H1 (cell line): ENCODE measurements at regions not wholly inside any gene's neighbourhood (a gene's known extent, or its start where the extent isn't known, plus 50 kb on each side); places are given as distances from the start of the nearest gene placed in this dataset.

ENCODE experiments used
- CTCF ChIA-PET: fragments of 300-600 bp; sonication (Branson Sonifier 250); formaldehyde crosslinking; loops from one replicate; lab custom pipeline; 2021; ENCODE audit not compliant: partially characterized antibody; lab: Charles Lee
- POLR2A ChIA-PET: fragments of 300-600 bp; sonication (Branson Sonifier 250); formaldehyde crosslinking; loops from one replicate; lab custom pipeline; 2021; ENCODE audit warnings: inconsistent platforms; ENCODE audit not compliant: partially characterized antibody; lab: Charles Lee
- DNase-seq, 2 experiments: peaks; one replicate each; pipeline versions ENCODE4 v3.0.0 to v3.0.0-alpha.2; 2010 to 2022; ENCODE audit warnings: low spot score in 2 of 2, low read depth in 1 of 2, mixed read lengths in 1 of 2
- FAIRE-seq: peaks from 2 replicates; lab custom pipeline; 2011; peaks lifted over from hg19 to GRCh38; lab: Jason Lieb, UNC
- H2AFZ ChIP-seq: 2 replicates; pipeline ENCODE4 v1.8.1; 2012; ENCODE audit warnings: low read length, inconsistent platforms
- H2AK5ac ChIP-seq: 2 replicates; pipeline ENCODE4 v1.6.1; 2013; ENCODE audit warnings: low read depth, low read length
- H2BK120ac ChIP-seq: replicated peaks from 2 replicates; pipeline ENCODE3; 2013; ENCODE audit warnings: low read depth, low read length, inconsistent platforms
- H2BK12ac ChIP-seq: 2 replicates; pipeline ENCODE4 v1.6.1; 2013; ENCODE audit warnings: low read depth, low read length
- H2BK15ac ChIP-seq: 2 replicates; pipeline ENCODE4 v1.6.1; 2013; ENCODE audit warnings: low read length
- H2BK20ac ChIP-seq: 2 replicates; pipeline ENCODE4 v1.6.1; 2013; ENCODE audit warnings: low read length
- H2BK5ac ChIP-seq: 2 replicates; pipeline ENCODE4 v1.6.1; 2013; ENCODE audit warnings: low read depth, low read length
- H3K14ac ChIP-seq: 2 replicates; pipeline ENCODE4 v1.6.1; 2013; ENCODE audit warnings: inconsistent platforms; ENCODE audit not compliant: insufficient read length
- H3K18ac ChIP-seq: 2 replicates; pipeline ENCODE4 v1.6.1; 2013; ENCODE audit warnings: low read length; ENCODE audit errors: extremely low read depth
- H3K23ac ChIP-seq: 2 replicates; pipeline ENCODE4 v1.6.1; 2013; ENCODE audit warnings: inconsistent platforms; ENCODE audit not compliant: insufficient read length
- H3K23me2 ChIP-seq: 2 replicates; pipeline ENCODE4 v1.6.1; 2013; ENCODE audit warnings: low read depth, low read length
- H3K27ac ChIP-seq: 2 replicates; pipeline ENCODE4 v1.6.1; 2011; ENCODE audit warnings: low read depth, low read length, inconsistent platforms
- H3K27me3 ChIP-seq, 4 experiments: replicated peaks in 1 of 4; 1 replicate in 1 of 4; 2 replicates in 3 of 4; pipeline versions ENCODE4 v1.6.1 to v1.8.1; 2011 to 2013; ENCODE audit warnings: low read length in 3 of 4, mild to moderate bottlenecking in 3 of 4, inconsistent platforms in 2 of 4, mixed read lengths in 2 of 4, moderate library complexity in 1 of 4; ENCODE audit not compliant: control insufficient read depth in 3 of 4, insufficient read depth in 3 of 4; ENCODE audit errors: extremely low read depth in 1 of 4
- H3K36me3 ChIP-seq, 4 experiments: 2 replicates each; pipeline versions ENCODE4 v1.6.1 to v1.8.1; 2011 to 2013; ENCODE audit warnings: mild to moderate bottlenecking in 4 of 4, low read length in 3 of 4, moderate library complexity in 2 of 4, control low read depth in 1 of 4, inconsistent platforms in 1 of 4; ENCODE audit not compliant: insufficient read depth in 4 of 4, control insufficient read depth in 2 of 4
- H3K4ac ChIP-seq: replicated peaks from 2 replicates; pipeline ENCODE3; 2013; ENCODE audit warnings: low read length, low read depth, mixed read lengths, inconsistent platforms; ENCODE audit not compliant: insufficient read length
- H3K4me1 ChIP-seq, 4 experiments: replicated peaks in 1 of 4; 1 replicate in 1 of 4; 2 replicates in 3 of 4; pipeline versions ENCODE4 v1.6.1 to v1.8.1; 2011 to 2013; ENCODE audit warnings: low read length in 3 of 4, inconsistent platforms in 2 of 4, mixed read lengths in 1 of 4; ENCODE audit not compliant: insufficient read depth in 4 of 4, control insufficient read depth in 3 of 4
- H3K4me2 ChIP-seq, 2 experiments: 2 replicates each; pipeline versions ENCODE4 v1.6.1 to v1.8.1; 2011 to 2013; ENCODE audit warnings: low read depth in 2 of 2, low read length in 2 of 2, control low read depth in 1 of 2, inconsistent platforms in 1 of 2, mild to moderate bottlenecking in 1 of 2; ENCODE audit not compliant: insufficient read depth in 1 of 2
- H3K4me3 ChIP-seq, 4 experiments: fragments of 200-600, 300-600 bp in 1 of 4; sonication (generic), shearing (Covaris generic), sonication (Bioruptor Twin) in 1 of 4; 2 replicates each; pipeline versions ENCODE4 v1.5.1 to v1.8.1; 2011 to 2016; ENCODE audit warnings: low read length in 4 of 4, low read depth in 3 of 4, control low read depth in 2 of 4, inconsistent platforms in 2 of 4, mild to moderate bottlenecking in 2 of 4, mixed read lengths in 1 of 4, moderate library complexity in 1 of 4; ENCODE audit not compliant: insufficient read depth in 2 of 4; ENCODE audit errors: extremely low read depth in 1 of 4
- H3K56ac ChIP-seq: replicated peaks from 2 replicates; pipeline ENCODE3; 2013; ENCODE audit warnings: low read depth, mild to moderate bottlenecking, mixed read lengths, low read length, inconsistent platforms; ENCODE audit not compliant: insufficient read length
- H3K79me1 ChIP-seq: 2 replicates; pipeline ENCODE4 v1.6.1; 2013; ENCODE audit warnings: low read depth, low read length, control low read depth
- H3K79me2 ChIP-seq, 2 experiments: 2 replicates each; pipeline versions ENCODE4 v1.6.1 to v1.8.1; 2012 to 2013; ENCODE audit warnings: low read length in 2 of 2, mild to moderate bottlenecking in 2 of 2, inconsistent platforms in 1 of 2; ENCODE audit not compliant: insufficient read depth in 2 of 2, control insufficient read depth in 1 of 2
- H3K9ac ChIP-seq, 4 experiments: replicated peaks in 1 of 4; 1 replicate in 1 of 4; 2 replicates in 3 of 4; pipeline versions ENCODE4 v1.6.1 to v1.8.1; 2011 to 2013; ENCODE audit warnings: low read depth in 3 of 4, low read length in 3 of 4, control low read depth in 2 of 4, mild to moderate bottlenecking in 2 of 4, moderate library complexity in 2 of 4, inconsistent platforms in 1 of 4; ENCODE audit errors: extremely low read depth in 1 of 4
- H3K9me3 ChIP-seq, 2 experiments: 2 replicates each; pipeline versions ENCODE4 v1.6.1 to v1.8.1; 2012 to 2013; ENCODE audit warnings: mild to moderate bottlenecking in 2 of 2, moderate library complexity in 2 of 2, control low read depth in 1 of 2, inconsistent platforms in 1 of 2, low read depth in 1 of 2, low read length in 1 of 2, mixed read lengths in 1 of 2; ENCODE audit not compliant: insufficient read depth in 2 of 2
- H4K20me1 ChIP-seq, 2 experiments: replicated peaks in 1 of 2; 2 replicates each; pipeline versions ENCODE3 to v1.8.1; 2011 to 2013; ENCODE audit warnings: inconsistent platforms in 2 of 2, low read length in 2 of 2, mild to moderate bottlenecking in 1 of 2; ENCODE audit not compliant: insufficient read depth in 2 of 2, control insufficient read depth in 1 of 2
- H4K5ac ChIP-seq: 2 replicates; pipeline ENCODE4 v1.6.1; 2013; ENCODE audit warnings: low read length, low read depth, mixed read lengths, inconsistent platforms; ENCODE audit not compliant: insufficient read length
- H4K8ac ChIP-seq: 2 replicates; pipeline ENCODE4 v1.8.0; 2013; ENCODE audit warnings: mild to moderate bottlenecking, moderate library complexity, low read length, inconsistent platforms; ENCODE audit not compliant: insufficient read depth; ENCODE audit errors: extremely low read depth
- H4K91ac ChIP-seq: replicated peaks from 2 replicates; pipeline ENCODE3; 2013; ENCODE audit warnings: low read length, mixed read lengths, inconsistent platforms; ENCODE audit not compliant: insufficient read length
- CHD1 ChIP-seq: IDR thresholded peaks from 2 replicates; pipeline ENCODE4 v1.6.1; 2012; ENCODE audit warnings: low read depth, low read length, improper control_type of control experiment
- CHD2 ChIP-seq: IDR thresholded peaks from 2 replicates; pipeline ENCODE4 v1.6.1; 2012; ENCODE audit warnings: low read length, improper control_type of control experiment
- KDM4A ChIP-seq: IDR thresholded peaks from one replicate; pipeline ENCODE4 v1.7.1; 2012; ENCODE audit warnings: low read depth, mild to moderate bottlenecking, moderate library complexity, low read length, inconsistent platforms; ENCODE audit not compliant: severe bottlenecking
- NANOG ChIP-seq: IDR thresholded peaks from 2 replicates; pipeline ENCODE4 v1.6.1; 2011; ENCODE audit warnings: low read length, low read depth, mild to moderate bottlenecking, inconsistent platforms; ENCODE audit not compliant: insufficient read depth, poor library complexity, severe bottlenecking
- NRF1 ChIP-seq: IDR thresholded peaks from 2 replicates; pipeline ENCODE4 v1.6.1; 2011; ENCODE audit warnings: mild to moderate bottlenecking, low read depth, low read length, improper control_type of control experiment
- WGBS, 2 experiments: shearing (Covaris generic) in 1 of 2; methylation state at CpG; one replicate each; pipeline versions ENCODE4 v1.1.6 to v1.1.7; 2013 to 2015; ENCODE audit warnings: low lambda C conversion rate in 2 of 2, mixed read lengths in 2 of 2, inconsistent platforms in 1 of 2, low coverage in 1 of 2, missing lambda C conversion rate in 1 of 2; ENCODE audit not compliant: insufficient replicate concordance in 2 of 2, insufficient coverage in 1 of 2, insufficient read length in 1 of 2; ENCODE audit errors: extremely low coverage in 1 of 2, missing lambda C conversion rate in 1 of 2; 5-methylcytosine and 5-hydroxymethylcytosine counted together

DNA sequence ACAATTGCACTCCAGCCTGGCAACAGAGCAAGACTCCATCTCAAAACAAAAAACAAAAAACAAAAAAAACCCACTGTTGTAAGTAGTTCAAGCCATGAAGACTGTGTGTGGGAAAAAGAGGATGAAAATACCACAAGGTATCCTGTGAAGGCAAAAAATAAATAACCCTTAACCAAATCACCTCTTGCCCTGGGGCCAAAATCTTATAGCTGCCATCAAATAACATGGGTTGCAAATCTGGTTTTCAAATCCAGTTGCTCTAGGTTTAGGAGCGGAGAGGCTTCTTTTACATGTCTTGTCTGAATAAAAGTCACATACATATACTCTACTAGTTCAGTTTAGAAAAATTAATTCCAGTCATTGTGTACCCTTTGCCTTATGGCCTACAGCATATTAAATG is 87.0 kb upstream of the STT3B start:
- TF ChIP-seq CHD2: no peak
- no peak for TF ChIP-seq CHD1
- TF ChIP-seq NRF1: no peak
- TF ChIP-seq NANOG: no peak
- TF ChIP-seq KDM4A: no peak
- no peak overlapping the region for H3K18ac ChIP-seq
- DNase-seq: no peak
- no peaks in the 10 kb centered on the region for H3K9me3 ChIP-seq
- ChIA-PET CTCF (interaction anchor here (0.7 kb wide), 1 partner anchor 93 kb away, joined by 3 read pairs; no protein-coding TSS in a partner anchor), POLR2A (no interaction called here)
- no peak overlapping the region for H4K91ac ChIP-seq
- no peaks in the 10 kb centered on the region for H3K79me2 ChIP-seq
- FAIRE-seq: no peak
- H3K79me1 ChIP-seq: no peaks in the 10 kb centered on the region
- no peak overlapping the region for H2AK5ac ChIP-seq
- H2BK15ac ChIP-seq: no peak overlapping the region
- no peak overlapping the region for H4K5ac ChIP-seq
- H2BK120ac ChIP-seq: no peak overlapping the region
- H2BK5ac ChIP-seq: no peak overlapping the region
- H3K27me3 ChIP-seq: no peaks in the 10 kb centered on the region; a peak in 1 of 7 replicates
- no peak overlapping the region for H3K56ac ChIP-seq
- no peak overlapping the region for H3K14ac ChIP-seq
- no peak overlapping the region for H3K4ac ChIP-seq
- no peak overlapping the region for H3K4me2 ChIP-seq
- no peak overlapping the region for H3K9ac ChIP-seq
- H2AFZ ChIP-seq: no peak overlapping the region
- no peak overlapping the region for H2BK12ac ChIP-seq
- no peak overlapping the region for H4K8ac ChIP-seq
- WGBS, 2 experiments: 85% methylated on average over 1 of the region's 1 CpG; no CpG with 5 or more reads in 1 of the 2 experiments
- peaks cover 0 to 3% (median 0%) of the 10 kb centered on the region in 4 experiments; a peak in 1 of 7 replicates for H3K4me1 ChIP-seq
- H3K36me3 ChIP-seq: no peaks in the 10 kb centered on the region
- H3K23ac ChIP-seq: no peak overlapping the region
- H2BK20ac ChIP-seq: no peak overlapping the region
- H3K23me2 ChIP-seq: no peaks in the 10 kb centered on the region
- H3K4me3 ChIP-seq: no peak overlapping the region
- no peaks in the 10 kb centered on the region for H4K20me1 ChIP-seq
- H3K27ac ChIP-seq: no peak overlapping the region
